Loucy (cell line): ENCODE measurements at regions not wholly inside any gene's neighbourhood (a gene's known extent, or its start where the extent isn't known, plus 50 kb on each side); places are given as distances from the start of the nearest gene placed in this dataset.

Experiments used
- H2AFZ ChIP-seq: fragments of 200-600 bp; sonication (generic); 2 replicates; pipeline ENCODE4 v1.6.0; 2016; ENCODE audit warnings: antibody characterized with exemption, mild to moderate bottlenecking, low read length, moderate library complexity
- H3F3A ChIP-seq: fragments of 200-600 bp; 2 replicates; pipeline ENCODE4 v1.6.0; 2016; ENCODE audit warnings: antibody characterized with exemption, low read depth, mild to moderate bottlenecking
- H3K27me3 ChIP-seq: fragments of 200-600 bp; sonication (generic); 2 replicates; pipeline ENCODE4 v1.6.1; 2014; ENCODE audit warnings: low read length, mild to moderate bottlenecking; ENCODE audit not compliant: insufficient read depth, poor library complexity, severe bottlenecking
- H3K36me3 ChIP-seq: fragments of 200-600 bp; sonication (generic); 2 replicates; pipeline ENCODE4 v1.6.1; 2016; ENCODE audit warnings: low read length; ENCODE audit not compliant: insufficient read depth
- H3K4me1 ChIP-seq: fragments of 200-600 bp; sonication (generic); 2 replicates; pipeline ENCODE4 v1.5.1; 2014; ENCODE audit warnings: low read length, mild to moderate bottlenecking; ENCODE audit not compliant: insufficient read depth, poor library complexity, severe bottlenecking
- H3K4me2 ChIP-seq: fragments of 200-600 bp; sonication (generic); 2 replicates; pipeline ENCODE4 v1.6.0; 2014; ENCODE audit warnings: antibody characterized with exemption, low read length, low read depth, mild to moderate bottlenecking; ENCODE audit not compliant: poor library complexity, severe bottlenecking
- H3K4me3 ChIP-seq: fragments of 200-600 bp; sonication (generic); 2 replicates; pipeline ENCODE4 v1.5.1; 2014; ENCODE audit warnings: low read length, mild to moderate bottlenecking, mixed read lengths; ENCODE audit not compliant: poor library complexity, severe bottlenecking
- H3K79me2 ChIP-seq: fragments of 200-600 bp; sonication (generic); 2 replicates; pipeline ENCODE4 v1.6.1; 2014; ENCODE audit warnings: low read length; ENCODE audit not compliant: insufficient read depth
- H3K9ac ChIP-seq: fragments of 200-600 bp; sonication (generic); 2 replicates; pipeline ENCODE4 v1.6.0; 2014; ENCODE audit warnings: mild to moderate bottlenecking, low read depth, low read length, moderate library complexity; ENCODE audit not compliant: poor library complexity, severe bottlenecking
- H3K9me2 ChIP-seq: fragments of 200-600 bp; sonication (generic); replicated peaks from 2 replicates; pipeline ENCODE4 v1.6.1; 2016; ENCODE audit warnings: low read depth, low read length, mixed read lengths
- H3K9me3 ChIP-seq: fragments of 200-600 bp; sonication (generic); 2 replicates; pipeline ENCODE4 v1.6.1; 2014; ENCODE audit warnings: mild to moderate bottlenecking, antibody characterized with exemption, low read length, low read depth; ENCODE audit not compliant: insufficient read depth
- H4K20me1 ChIP-seq: fragments of 200-600 bp; sonication (generic); 2 replicates; pipeline ENCODE4 v1.6.0; 2014; ENCODE audit warnings: antibody characterized with exemption, low read length, mild to moderate bottlenecking; ENCODE audit not compliant: insufficient read depth, poor library complexity, severe bottlenecking
- EZH2phosphoT487 ChIP-seq: fragments of 200-600 bp; IDR thresholded peaks from 2 replicates; pipeline ENCODE4 v1.6.1; 2018; ENCODE audit warnings: antibody characterized with exemption, mild to moderate bottlenecking, moderate library complexity, borderline replicate concordance
- TF ChIP-seq, protein P1 (sequence below): fragments of 200-600 bp; sonication (generic); conservative IDR thresholded peaks from 2 replicates; pipeline ENCODE4 v1.5.1; 2014; ENCODE audit warnings: mild to moderate bottlenecking, antibody characterized with exemption, low read length

DNA sequence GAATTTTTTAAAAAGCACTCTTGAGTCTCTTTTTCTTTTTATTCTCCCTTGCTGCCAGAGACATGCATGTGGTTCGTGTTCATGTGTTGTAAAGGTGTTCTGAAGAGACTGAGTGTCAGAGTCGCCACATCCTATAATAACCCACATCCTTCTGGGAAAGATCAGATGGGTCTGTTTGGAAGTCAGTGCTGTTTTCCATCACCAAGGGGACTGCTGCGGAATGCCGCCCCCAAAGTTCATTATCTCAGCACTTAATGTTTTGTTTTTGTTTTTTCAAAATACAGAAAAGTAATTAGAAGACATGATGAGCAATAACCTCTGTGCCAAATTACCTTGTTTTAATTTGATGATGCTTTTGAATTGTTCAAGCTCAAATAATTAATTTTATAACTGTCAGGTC lies 56.9 kb upstream of the EIF3M start:
- TF ChIP-seq EZH2phosphoT487 = no peak
- TF ChIP-seq, protein P1, sequence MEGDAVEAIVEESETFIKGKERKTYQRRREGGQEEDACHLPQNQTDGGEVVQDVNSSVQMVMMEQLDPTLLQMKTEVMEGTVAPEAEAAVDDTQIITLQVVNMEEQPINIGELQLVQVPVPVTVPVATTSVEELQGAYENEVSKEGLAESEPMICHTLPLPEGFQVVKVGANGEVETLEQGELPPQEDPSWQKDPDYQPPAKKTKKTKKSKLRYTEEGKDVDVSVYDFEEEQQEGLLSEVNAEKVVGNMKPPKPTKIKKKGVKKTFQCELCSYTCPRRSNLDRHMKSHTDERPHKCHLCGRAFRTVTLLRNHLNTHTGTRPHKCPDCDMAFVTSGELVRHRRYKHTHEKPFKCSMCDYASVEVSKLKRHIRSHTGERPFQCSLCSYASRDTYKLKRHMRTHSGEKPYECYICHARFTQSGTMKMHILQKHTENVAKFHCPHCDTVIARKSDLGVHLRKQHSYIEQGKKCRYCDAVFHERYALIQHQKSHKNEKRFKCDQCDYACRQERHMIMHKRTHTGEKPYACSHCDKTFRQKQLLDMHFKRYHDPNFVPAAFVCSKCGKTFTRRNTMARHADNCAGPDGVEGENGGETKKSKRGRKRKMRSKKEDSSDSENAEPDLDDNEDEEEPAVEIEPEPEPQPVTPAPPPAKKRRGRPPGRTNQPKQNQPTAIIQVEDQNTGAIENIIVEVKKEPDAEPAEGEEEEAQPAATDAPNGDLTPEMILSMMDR = no peak
- H2AFZ ChIP-seq = no peak overlapping the region

GRCh38 chr11:32511926-32512325 lies 71.7 kb upstream of the EIF3M start:
- peak overlapping the region; percentile 14 for H3K4me2 ChIP-seq

More for the DNA sequence above, 56.9 kb upstream of the EIF3M start:
- no peaks in the 10 kb centered on the region for H3F3A ChIP-seq
- no peak overlapping the region for H3K9ac ChIP-seq
- no peaks in the 10 kb centered on the region for H3K9me2 ChIP-seq
- no peaks in the 10 kb centered on the region for H3K79me2 ChIP-seq
- H3K4me1 ChIP-seq = peaks cover 13% of the 10 kb centered on the region
- H3K9me3 ChIP-seq = no peaks in the 10 kb centered on the region
- no peak overlapping the region for H3K4me2 ChIP-seq
- no peaks in the 10 kb centered on the region for H3K36me3 ChIP-seq
- no peaks in the 10 kb centered on the region for H4K20me1 ChIP-seq
- H3K4me3 ChIP-seq = no peak overlapping the region
- H3K27me3 ChIP-seq = no peaks in the 10 kb centered on the region

DNA sequence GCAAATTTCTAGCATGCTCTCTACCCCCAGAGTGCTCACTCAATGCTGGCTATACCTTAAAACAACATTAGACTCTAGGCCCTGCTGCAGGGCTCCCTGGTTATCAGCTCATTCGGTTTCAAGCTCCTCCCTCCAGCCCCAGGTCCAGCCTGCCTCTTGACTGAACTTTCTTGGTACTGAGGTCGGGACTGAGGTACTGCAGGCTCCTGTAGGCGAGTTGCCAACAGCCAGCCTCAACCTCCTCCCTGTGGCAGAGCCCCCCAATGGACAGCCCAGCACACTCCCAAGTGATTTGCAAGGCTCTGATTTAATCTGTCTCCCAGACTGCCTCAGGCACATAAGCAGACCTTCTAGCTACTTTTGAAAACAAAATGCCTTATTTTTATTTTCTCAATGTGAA lies 73.6 kb upstream of the EIF3M start:
- no peaks in the 10 kb centered on the region for H3K79me2 ChIP-seq
- no peaks in the 10 kb centered on the region for H3K9me2 ChIP-seq
- no peaks in the 10 kb centered on the region for H4K20me1 ChIP-seq
- H3K27me3 ChIP-seq = no peaks in the 10 kb centered on the region
- H3K36me3 ChIP-seq = no peaks in the 10 kb centered on the region
- H2AFZ ChIP-seq = no peak overlapping the region
- H3K4me2 ChIP-seq = no peak overlapping the region
- no peak overlapping the region for H3K9ac ChIP-seq
- no peaks in the 10 kb centered on the region for H3F3A ChIP-seq
- peaks cover 15% of the 10 kb centered on the region for H3K4me1 ChIP-seq
- TF ChIP-seq EZH2phosphoT487 = no peak
- TF ChIP-seq, protein P1 = no peak
- no peaks in the 10 kb centered on the region for H3K9me3 ChIP-seq
- no peak overlapping the region for H3K4me3 ChIP-seq

More at GRCh38 chr11:32511926-32512325, 71.7 kb upstream of the EIF3M start:
- H3K9me2 ChIP-seq = no peaks in the 10 kb centered on the region
- no peaks in the 10 kb centered on the region for H3K27me3 ChIP-seq
- H3K9ac ChIP-seq = no peak overlapping the region
- peaks cover 15% of the 10 kb centered on the region for H3K4me1 ChIP-seq
- H3K9me3 ChIP-seq = no peaks in the 10 kb centered on the region
- TF ChIP-seq EZH2phosphoT487 = no peak
- TF ChIP-seq, protein P1 = no peak
- no peaks in the 10 kb centered on the region for H4K20me1 ChIP-seq
- no peaks in the 10 kb centered on the region for H3K36me3 ChIP-seq
- no peak overlapping the region for H3K4me3 ChIP-seq
- peak overlapping the region; percentile 15 for H2AFZ ChIP-seq
- H3F3A ChIP-seq = no peaks in the 10 kb centered on the region
- no peaks in the 10 kb centered on the region for H3K79me2 ChIP-seq
